Keratinocyte (primary cell): ENCODE measurements at regions not wholly inside any gene's neighbourhood (a gene's known extent, or its start where the extent isn't known, plus 50 kb on each side); places are given as distances from the start of the nearest gene placed in this dataset.

Experiments used
- CTCF ChIP-seq, 3 experiments: IDR thresholded peaks in 1 of 3; conservative IDR thresholded peaks in 1 of 3; optimal IDR thresholded peaks in 1 of 3; 2 replicates in 2 of 3; 3 replicates in 1 of 3; pipeline versions ENCODE3 to v1.5.1; 2011; ENCODE audit warnings: low read length in 3 of 3, mild to moderate bottlenecking in 3 of 3, moderate library complexity in 2 of 3, control low read depth in 1 of 3, inconsistent platforms in 1 of 3; ENCODE audit not compliant: insufficient read depth in 2 of 3; ENCODE audit errors: extremely low read depth in 1 of 3
- EZH2 ChIP-seq: IDR thresholded peaks from one replicate; pipeline ENCODE4 v1.6.1; 2012; ENCODE audit warnings: inconsistent platforms, mild to moderate bottlenecking, low read length, moderate library complexity

- TF ChIP-seq CTCF (optimal IDR thresholded peaks at IDR 0.05 in 1 of 3, IDR thresholded peaks at IDR 0.05 in 1 of 3, conservative IDR thresholded peaks at IDR 0.05 in 1 of 3; ENCODE audit: extremely low read depth in 1 of 3, insufficient read depth in 2 of 3, low read length in 3 of 3) (no peak), EZH2 (no peak)
Observed at GRCh38 chr13:106232681-106233080, 302.8 kb downstream of the EFNB2 start.
